Chondrocyte (in vitro differentiated cells): ENCODE measurements at regions not wholly inside any gene's neighbourhood (a gene's known extent, or its start where the extent isn't known, plus 50 kb on each side); places are given as distances from the start of the nearest gene placed in this dataset.

Experiments used
- DNase-seq: peaks from one replicate; pipeline ENCODE4 v3.0.0; 2021; ENCODE audit warnings: mixed read lengths, low spot score
- H3K27ac Mint-ChIP-seq: one replicate; pipeline ENCODE4 v1.8.0; 2021; ENCODE audit warnings: mild to moderate bottlenecking, moderate library complexity, mixed read lengths; ENCODE audit not compliant: unreplicated experiment
- H3K27me3 Mint-ChIP-seq: 2 replicates; pipeline ENCODE4 v1.8.0; 2021; ENCODE audit warnings: low read depth, mixed read lengths
- H3K36me3 Mint-ChIP-seq: 2 replicates; pipeline ENCODE4 v1.8.0; 2021; ENCODE audit warnings: low read depth, mixed read lengths
- H3K4me1 Mint-ChIP-seq: 2 replicates; pipeline ENCODE4 v1.8.0; 2021; ENCODE audit warnings: low read depth, mild to moderate bottlenecking, mixed read lengths
- H3K4me3 Mint-ChIP-seq: one replicate; pipeline ENCODE4 v1.8.0; 2021; ENCODE audit warnings: mild to moderate bottlenecking, moderate library complexity, mixed read lengths; ENCODE audit not compliant: unreplicated experiment
- H3K9me3 Mint-ChIP-seq: 2 replicates; pipeline ENCODE4 v1.8.0; 2021; ENCODE audit warnings: low read depth, mixed read lengths
- TF ChIP-seq, protein P1 (sequence below): fragments of 200-600 bp; sonication (generic); IDR thresholded peaks from 2 replicates; pipeline ENCODE4 v1.5.0; 2021; ENCODE audit warnings: antibody characterized with exemption, mild to moderate bottlenecking, moderate library complexity

GRCh38 chr6:139632840-139633239 lies 258.4 kb upstream of the CITED2 start:
- no peak for DNase-seq
- peaks cover 4% of the 10 kb centered on the region for H3K36me3 Mint-ChIP-seq

GRCh38 chr6:139628270-139628669 lies 253.8 kb upstream of the CITED2 start:
- Mint-ChIP-seq H3K36me3 (peaks cover 4% of the 10 kb centered on the region), H3K4me1 (peaks cover 6% of the 10 kb centered on the region), H3K4me3 (no peak overlapping the region), H3K27me3 (no peaks in the 10 kb centered on the region), H3K27ac (no peak overlapping the region), H3K9me3 (peaks cover 7% of the 10 kb centered on the region)
- TF ChIP-seq, protein P1, sequence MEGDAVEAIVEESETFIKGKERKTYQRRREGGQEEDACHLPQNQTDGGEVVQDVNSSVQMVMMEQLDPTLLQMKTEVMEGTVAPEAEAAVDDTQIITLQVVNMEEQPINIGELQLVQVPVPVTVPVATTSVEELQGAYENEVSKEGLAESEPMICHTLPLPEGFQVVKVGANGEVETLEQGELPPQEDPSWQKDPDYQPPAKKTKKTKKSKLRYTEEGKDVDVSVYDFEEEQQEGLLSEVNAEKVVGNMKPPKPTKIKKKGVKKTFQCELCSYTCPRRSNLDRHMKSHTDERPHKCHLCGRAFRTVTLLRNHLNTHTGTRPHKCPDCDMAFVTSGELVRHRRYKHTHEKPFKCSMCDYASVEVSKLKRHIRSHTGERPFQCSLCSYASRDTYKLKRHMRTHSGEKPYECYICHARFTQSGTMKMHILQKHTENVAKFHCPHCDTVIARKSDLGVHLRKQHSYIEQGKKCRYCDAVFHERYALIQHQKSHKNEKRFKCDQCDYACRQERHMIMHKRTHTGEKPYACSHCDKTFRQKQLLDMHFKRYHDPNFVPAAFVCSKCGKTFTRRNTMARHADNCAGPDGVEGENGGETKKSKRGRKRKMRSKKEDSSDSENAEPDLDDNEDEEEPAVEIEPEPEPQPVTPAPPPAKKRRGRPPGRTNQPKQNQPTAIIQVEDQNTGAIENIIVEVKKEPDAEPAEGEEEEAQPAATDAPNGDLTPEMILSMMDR = no peak
- no peak for DNase-seq

More at GRCh38 chr6:139632840-139633239, 258.4 kb upstream of the CITED2 start:
- no peaks in the 10 kb centered on the region for H3K27me3 Mint-ChIP-seq
- H3K9me3 Mint-ChIP-seq = peaks cover 7% of the 10 kb centered on the region
- no peak overlapping the region for H3K4me3 Mint-ChIP-seq
- no peaks in the 10 kb centered on the region for H3K4me1 Mint-ChIP-seq
- no peak overlapping the region for H3K27ac Mint-ChIP-seq
- TF ChIP-seq, protein P1 = no peak

DNA sequence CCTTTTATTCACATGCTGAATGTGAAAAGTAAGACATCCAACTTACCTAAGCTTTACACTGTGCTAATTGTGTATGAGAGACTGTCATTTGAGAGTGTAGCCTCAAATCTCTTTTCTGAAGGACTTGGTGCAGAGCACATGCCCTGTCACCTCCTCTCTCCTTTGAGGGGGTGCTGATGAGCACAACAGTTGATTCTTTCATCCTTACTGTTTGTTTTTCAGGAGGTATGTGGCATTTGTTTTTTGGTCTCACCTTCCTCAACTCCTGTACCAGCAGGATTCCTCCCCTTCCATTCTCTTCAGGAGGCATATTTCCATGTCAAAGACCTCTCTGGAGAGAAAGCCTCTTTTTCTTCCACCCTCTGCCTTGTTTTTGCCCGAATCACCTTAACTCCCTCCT lies 252.6 kb upstream of the CITED2 start:
- H3K4me1 Mint-ChIP-seq = peaks cover 6% of the 10 kb centered on the region

GRCh38 chr6:139625998-139626975 lies 251.8 kb upstream of the CITED2 start:
- TF ChIP-seq, protein P1 = no peak
- Mint-ChIP-seq H3K9me3 (peaks cover 7% of the 10 kb centered on the region), H3K27ac (no peak overlapping the region), H3K27me3 (no peaks in the 10 kb centered on the region), H3K4me1 (peaks cover 6% of the 10 kb centered on the region), H3K4me3 (no peak overlapping the region), H3K36me3 (peaks cover 4% of the 10 kb centered on the region)
- DNase-seq = no peak

More for the DNA sequence above, 252.6 kb upstream of the CITED2 start:
- Mint-ChIP-seq H3K36me3 (peaks cover 4% of the 10 kb centered on the region), H3K27me3 (no peaks in the 10 kb centered on the region), H3K27ac (no peak overlapping the region), H3K9me3 (peaks cover 7% of the 10 kb centered on the region), H3K4me3 (no peak overlapping the region)
- no peak for DNase-seq
- TF ChIP-seq, protein P1 = no peak

DNA sequence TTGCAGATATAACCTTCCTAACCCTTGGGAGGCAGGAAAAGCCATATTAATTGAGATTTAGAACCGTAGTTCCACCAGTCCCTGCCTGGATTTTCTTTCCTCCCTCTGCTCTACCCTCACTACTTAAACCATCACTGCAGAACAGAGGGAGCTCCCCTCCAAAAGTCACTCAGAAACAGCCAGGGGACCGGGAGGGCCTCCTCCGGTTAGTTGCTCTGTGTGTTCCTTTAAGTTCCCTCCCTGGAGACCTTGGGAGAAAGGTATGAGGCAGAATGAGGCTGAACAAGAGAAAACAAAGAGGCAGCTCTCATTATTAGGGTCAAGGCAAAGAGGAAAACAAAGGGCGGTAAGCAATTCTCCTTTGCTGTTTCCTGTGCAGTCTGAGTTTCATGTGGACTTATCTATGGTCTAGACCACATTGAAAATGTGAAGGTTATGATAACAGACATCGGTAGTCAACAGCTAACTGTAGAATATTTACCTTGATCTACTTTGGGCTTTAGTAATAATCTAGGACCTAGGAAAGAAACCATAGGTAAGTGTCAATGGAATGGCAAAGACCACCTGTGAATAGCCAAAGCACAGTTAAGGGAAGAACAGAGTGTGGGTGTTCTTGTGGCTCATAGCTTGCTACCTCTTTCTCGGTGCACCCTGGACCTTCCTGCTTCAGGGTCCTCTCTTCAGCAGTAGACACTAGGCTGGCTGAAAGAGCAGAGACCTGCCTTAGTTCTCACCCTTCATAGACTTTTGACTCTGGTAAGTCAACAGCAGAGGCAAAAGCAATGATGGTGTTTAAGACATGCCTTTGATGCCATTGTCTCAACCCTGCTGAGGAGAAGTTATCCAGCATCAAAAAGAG lies 250.9 kb upstream of the CITED2 start:
- peaks cover 1% of the 10 kb centered on the region for H3K36me3 Mint-ChIP-seq
- DNase-seq = no peak
- no peak overlapping the region for H3K4me3 Mint-ChIP-seq
- TF ChIP-seq, protein P1 = no peak
- peaks cover 6% of the 10 kb centered on the region for H3K4me1 Mint-ChIP-seq
- H3K9me3 Mint-ChIP-seq = no peaks in the 10 kb centered on the region
- no peak overlapping the region for H3K27ac Mint-ChIP-seq
- no peaks in the 10 kb centered on the region for H3K27me3 Mint-ChIP-seq
